ENCODE measurements at regions not wholly inside any gene's neighbourhood (a gene's known extent, or its start where the extent isn't known, plus 50 kb on each side); places are given as distances from the start of the nearest gene placed in this dataset.

GRCh38 chr3:20658491-20658890 lies 472.5 kb upstream of the SGO1 start:
- H3K27ac ChIP-seq (ENCODE audit: extremely low read depth, low read depth, low read length): no peak overlapping the region
- H3K4me1 ChIP-seq (ENCODE audit: control insufficient read depth, insufficient read depth, low read length): no peaks in the 10 kb centered on the region
- ChIA-PET POLR2A (no interaction called here), CTCF (interaction anchor here (1.0 kb wide), 1 partner anchor 10 kb away, joined by 3 read pairs; no protein-coding TSS in a partner anchor)
- H3K4me3 ChIP-seq (ENCODE audit: low read depth, low read length): no peak overlapping the region
- no peak for TF ChIP-seq ZNF529 (tag by site-specific recombination; IDR thresholded peaks at IDR 0.05; ENCODE audit: insufficient replicate concordance)
- TF ChIP-seq ZNF555 (tag by site-specific recombination; conservative IDR thresholded peaks at IDR 0.05): no peak
- TF ChIP-seq ZNF311 (tag by site-specific recombination; IDR thresholded peaks at IDR 0.05; ENCODE audit: borderline replicate concordance): no peak
- no peak for TF ChIP-seq ZXDB (tag by site-specific recombination; IDR thresholded peaks at IDR 0.05)
- no peak for TF ChIP-seq ZNF776 (tag by site-specific recombination; IDR thresholded peaks at IDR 0.05; ENCODE audit: borderline replicate concordance)
- no peak for TF ChIP-seq TSHZ1 (tag by site-specific recombination; IDR thresholded peaks at IDR 0.05; ENCODE audit: borderline replicate concordance)
- TF ChIP-seq ZNF514 (tag by site-specific recombination; IDR thresholded peaks at IDR 0.05): no peak
- no peak for TF ChIP-seq HOXA7 (CRISPR knock-in tag; IDR thresholded peaks at IDR 0.05; ENCODE audit: borderline replicate concordance)
- TF ChIP-seq ZNF785 (tag by site-specific recombination; IDR thresholded peaks at IDR 0.05): no peak
- TF ChIP-seq ZIC2 (tag by site-specific recombination; IDR thresholded peaks at IDR 0.05): no peak
- TF ChIP-seq ZNF76 (tag by site-specific recombination; IDR thresholded peaks at IDR 0.05; ENCODE audit: borderline replicate concordance, low read depth): no peak
- no peak for TF ChIP-seq ZNF629 (tag by site-specific recombination; IDR thresholded peaks at IDR 0.05)
- no peak for TF ChIP-seq GLIS2 (tag by site-specific recombination; IDR thresholded peaks at IDR 0.05)
- no peak for TF ChIP-seq ZBTB10 (tag by site-specific recombination; IDR thresholded peaks at IDR 0.05)
- TF ChIP-seq ZNF341 (tag by site-specific recombination; IDR thresholded peaks at IDR 0.05; ENCODE audit: low read depth): no peak
- no peak for TF ChIP-seq BCL11B (tag by site-specific recombination; IDR thresholded peaks at IDR 0.05; ENCODE audit: low read depth)
- TF ChIP-seq ZNF280D (tag by site-specific recombination; IDR thresholded peaks at IDR 0.05): no peak
- TF ChIP-seq OVOL3 (tag by site-specific recombination; IDR thresholded peaks at IDR 0.05): no peak
- no peak for TF ChIP-seq ZNF530 (tag by site-specific recombination; IDR thresholded peaks at IDR 0.05; ENCODE audit: low read depth)
- no peaks in the 10 kb centered on the region for H3K9me3 ChIP-seq (ENCODE audit: control insufficient read depth, insufficient read depth, low read depth, low read length)
- no peaks in the 10 kb centered on the region for H3K36me3 ChIP-seq (ENCODE audit: control insufficient read depth in 2 of 2, insufficient read depth in 1 of 2, low read length in 2 of 2)
